ENCODE measurements at regions not wholly inside any gene's neighbourhood (a gene's known extent, or its start where the extent isn't known, plus 50 kb on each side); places are given as distances from the start of the nearest gene placed in this dataset.

GRCh38 chr2:81648806-81649205 lies 1344.3 kb upstream of the LRRTM1 start:
- Histone ChIP-seq H3K4me1 (ENCODE audit: insufficient read depth, low read length) (peaks cover 42% of the 10 kb centered on the region), H4K20me1 (ENCODE audit: low read length) (no peaks in the 10 kb centered on the region), H3K27me3 (ENCODE audit: low read length) (no peaks in the 10 kb centered on the region), H3F3A (ENCODE audit: low read length, unreplicated experiment) (no peaks in the 10 kb centered on the region), H3K4me2 (ENCODE audit: low read length) (no peak overlapping the region), H3K4me3 (ENCODE audit: low read length) (no peak overlapping the region), H3K9me2 (replicated peaks; ENCODE audit: low read length) (no peaks in the 10 kb centered on the region), H3K9me3 (ENCODE audit: low read length) (no peaks in the 10 kb centered on the region), H3K9ac (ENCODE audit: low read length) (no peak overlapping the region), H3K36me3 (ENCODE audit: low read depth, low read length) (0 out of 2 replicates have a peak, but pooled peaks cover 3% of the 10 kb centered on the region), H3K27ac (ENCODE audit: low read length) (peak overlapping the region; percentile 90), H2AFZ (ENCODE audit: low read length) (no peak overlapping the region), H3K79me2 (ENCODE audit: low read length) (no peaks in the 10 kb centered on the region)
- ChIA-PET POLR2A (ENCODE audit: unreplicated experiment) (no interaction called here), CTCF (interaction anchor here (0.6 to 0.7 kb wide), 2 partner anchors 370 to 1412 kb away, joined by 3 read pairs; no protein-coding TSS in a partner anchor)
- BruUV-seq (replicated peaks), result no TSS peak
- DNase-seq (no peak), ATAC-seq (peak; percentile 31; the same call in 1 of the 2 replicates)
- TF ChIP-seq EZH2 (IDR thresholded peaks at IDR 0.05; ENCODE audit: low read length, unreplicated experiment), result no peak
- TF ChIP-seq EZH2phosphoT487 (IDR thresholded peaks at IDR 0.05; ENCODE audit: borderline replicate concordance, low read length), result no peak
- TF ChIP-seq CTCF (conservative IDR thresholded peaks at IDR 0.05; ENCODE audit: low read depth, low read length), result no peak
- intact Hi-C loops (cut with micrococcal nuclease), result no loop called here

GRCh38 chr2:81648370-81648769 lies 1343.8 kb upstream of the LRRTM1 start:
- Histone ChIP-seq H3K79me2 (ENCODE audit: low read length) (no peaks in the 10 kb centered on the region), H3F3A (ENCODE audit: low read length, unreplicated experiment) (no peaks in the 10 kb centered on the region), H2AFZ (ENCODE audit: low read length) (no peak overlapping the region), H3K4me3 (ENCODE audit: low read length) (no peak overlapping the region), H3K4me1 (ENCODE audit: insufficient read depth, low read length) (peaks cover 42% of the 10 kb centered on the region), H3K9me3 (ENCODE audit: low read length) (no peaks in the 10 kb centered on the region), H3K9me2 (replicated peaks; ENCODE audit: low read length) (no peaks in the 10 kb centered on the region), H4K20me1 (ENCODE audit: low read length) (no peaks in the 10 kb centered on the region), H3K36me3 (ENCODE audit: low read depth, low read length) (0 out of 2 replicates have a peak, but pooled peaks cover 3% of the 10 kb centered on the region), H3K4me2 (ENCODE audit: low read length) (no peak overlapping the region), H3K27ac (ENCODE audit: low read length) (peak overlapping the region; percentile 90; the same call in 1 of the 2 replicates), H3K27me3 (ENCODE audit: low read length) (no peaks in the 10 kb centered on the region), H3K9ac (ENCODE audit: low read length) (no peak overlapping the region)
- POLR2A ChIA-PET (ENCODE audit: unreplicated experiment), result no interaction called here
- DNase-seq (no peak), ATAC-seq (no peak)
- no TSS peak for BruUV-seq (replicated peaks)
- CTCF ChIA-PET, result interaction anchor here (0.6 to 0.7 kb wide), 2 partner anchors 371 to 1413 kb away, joined by 3 read pairs; no protein-coding TSS in a partner anchor
- intact Hi-C loops (cut with micrococcal nuclease), result no loop called here
- no peak for TF ChIP-seq CTCF (conservative IDR thresholded peaks at IDR 0.05; ENCODE audit: low read depth, low read length)
- no peak for TF ChIP-seq EZH2 (IDR thresholded peaks at IDR 0.05; ENCODE audit: low read length, unreplicated experiment)
- TF ChIP-seq EZH2phosphoT487 (IDR thresholded peaks at IDR 0.05; ENCODE audit: borderline replicate concordance, low read length), result no peak

GRCh38 chr2:81647715-81648230 lies 1343.2 kb upstream of the LRRTM1 start:
- H2AFZ ChIP-seq (ENCODE audit: low read length), result no peak overlapping the region
- no peaks in the 10 kb centered on the region for H4K20me1 ChIP-seq (ENCODE audit: low read length)
- ChIA-PET CTCF (no interaction called here), POLR2A (ENCODE audit: unreplicated experiment) (no interaction called here)
- no TSS peak for BruUV-seq (replicated peaks)
- H3K27ac ChIP-seq (ENCODE audit: low read length), result no peak overlapping the region
- no peak overlapping the region for H3K9ac ChIP-seq (ENCODE audit: low read length)
- H3K9me2 ChIP-seq (replicated peaks; ENCODE audit: low read length), result no peaks in the 10 kb centered on the region
- ATAC-seq, result no peak
- no peaks in the 10 kb centered on the region for H3F3A ChIP-seq (ENCODE audit: low read length, unreplicated experiment)
- H3K27me3 ChIP-seq (ENCODE audit: low read length), result no peaks in the 10 kb centered on the region
- no peaks in the 10 kb centered on the region for H3K79me2 ChIP-seq (ENCODE audit: low read length)
- TF ChIP-seq EZH2 (IDR thresholded peaks at IDR 0.05; ENCODE audit: low read length, unreplicated experiment) (no peak), EZH2phosphoT487 (IDR thresholded peaks at IDR 0.05; ENCODE audit: borderline replicate concordance, low read length) (no peak), CTCF (conservative IDR thresholded peaks at IDR 0.05; ENCODE audit: low read depth, low read length) (no peak)
- H3K4me3 ChIP-seq (ENCODE audit: low read length), result no peak overlapping the region
- intact Hi-C loops (cut with micrococcal nuclease), result no loop called here
- H3K9me3 ChIP-seq (ENCODE audit: low read length), result no peaks in the 10 kb centered on the region
- H3K4me1 ChIP-seq (ENCODE audit: insufficient read depth, low read length), result peaks cover 42% of the 10 kb centered on the region
- H3K4me2 ChIP-seq (ENCODE audit: low read length), result no peak overlapping the region
- 0 out of 2 replicates have a peak, but pooled peaks cover 3% of the 10 kb centered on the region for H3K36me3 ChIP-seq (ENCODE audit: low read depth, low read length)
- DNase-seq, result no peak
